Loucy (cell line): ENCODE measurements at regions not wholly inside any gene's neighbourhood (a gene's known extent, or its start where the extent isn't known, plus 50 kb on each side); places are given as distances from the start of the nearest gene placed in this dataset.

Experiments
- CTCF ChIP-seq: fragments of 200-600 bp; sonication (generic); conservative IDR thresholded peaks from 2 replicates; pipeline ENCODE4 v1.5.1; 2014; ENCODE audit warnings: mild to moderate bottlenecking, antibody characterized with exemption, low read length
- EZH2phosphoT487 ChIP-seq: fragments of 200-600 bp; IDR thresholded peaks from 2 replicates; pipeline ENCODE4 v1.6.1; 2018; ENCODE audit warnings: antibody characterized with exemption, mild to moderate bottlenecking, moderate library complexity, borderline replicate concordance

DNA sequence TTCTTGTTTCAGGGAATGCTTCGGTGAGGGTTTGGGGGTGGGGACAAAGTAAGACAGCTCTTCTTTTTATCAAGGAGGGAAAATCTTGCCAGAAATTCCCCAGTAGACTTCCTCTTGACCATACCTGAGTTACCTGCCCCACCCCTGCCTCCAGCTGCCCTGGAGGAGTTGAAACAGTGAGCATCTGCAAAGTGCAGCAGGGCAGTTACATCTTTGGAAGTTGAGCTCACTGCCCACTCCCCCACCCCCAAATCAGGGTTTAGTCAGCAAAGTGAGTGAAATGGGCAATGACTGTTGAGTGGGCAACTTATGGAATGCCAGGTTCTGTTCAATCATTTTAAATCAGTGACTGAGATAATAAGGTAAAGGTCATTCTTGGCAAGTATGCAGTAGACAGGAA is 98.8 kb downstream of the BANF2 start:
- TF ChIP-seq CTCF (no peak), EZH2phosphoT487 (no peak)
